Neuronal stem cell (in vitro differentiated cells): ENCODE measurements at regions not wholly inside any gene's neighbourhood (a gene's known extent, or its start where the extent isn't known, plus 50 kb on each side); places are given as distances from the start of the nearest gene placed in this dataset.

ENCODE experiments used
- DNase-seq: peaks from one replicate; pipeline ENCODE4 v3.0.0-alpha.2; 2013; ENCODE audit warnings: low spot score
- H2AFZ ChIP-seq: one replicate; pipeline ENCODE4 v1.6.1; 2013; ENCODE audit warnings: mild to moderate bottlenecking, low read length, inconsistent platforms
- H2AK5ac ChIP-seq: 2 replicates; pipeline ENCODE4 v1.6.1; 2013; ENCODE audit warnings: low read depth, mild to moderate bottlenecking, inconsistent platforms, low read length, moderate library complexity, mixed read lengths
- H2BK120ac ChIP-seq: 2 replicates; pipeline ENCODE4 v1.6.1; 2013; ENCODE audit warnings: low read depth, mild to moderate bottlenecking, inconsistent platforms, low read length, moderate library complexity, mixed read lengths
- H2BK12ac ChIP-seq: one replicate; pipeline ENCODE4 v1.6.1; 2013; ENCODE audit warnings: low read length, inconsistent platforms
- H2BK15ac ChIP-seq: 2 replicates; pipeline ENCODE4 v1.6.1; 2013; ENCODE audit warnings: mild to moderate bottlenecking, low read length, inconsistent platforms, mixed read lengths
- H2BK5ac ChIP-seq: one replicate; pipeline ENCODE4 v1.6.1; 2013; ENCODE audit warnings: inconsistent platforms, mild to moderate bottlenecking, low read length, moderate library complexity
- H3K14ac ChIP-seq: one replicate; pipeline ENCODE4 v1.6.1; 2013; ENCODE audit warnings: low read length, inconsistent platforms
- H3K18ac ChIP-seq: 2 replicates; pipeline ENCODE4 v1.6.1; 2013; ENCODE audit warnings: low read length, inconsistent platforms
- H3K23ac ChIP-seq: 2 replicates; pipeline ENCODE4 v1.6.1; 2013; ENCODE audit warnings: low read depth, mild to moderate bottlenecking, mixed read lengths, low read length, inconsistent platforms; ENCODE audit not compliant: poor library complexity
- H3K27ac ChIP-seq: replicated peaks from 3 replicates; pipeline ENCODE4 v1.5.1; 2013; ENCODE audit warnings: low read length, inconsistent platforms
- H3K27me3 ChIP-seq, 3 experiments: 2 replicates each; pipeline ENCODE4 v1.6.1; 2013; ENCODE audit warnings: low read length in 3 of 3, mild to moderate bottlenecking in 2 of 3, inconsistent platforms in 1 of 3, low read depth in 1 of 3, mixed read lengths in 1 of 3, moderate library complexity in 1 of 3; ENCODE audit not compliant: control insufficient read depth in 3 of 3, insufficient read depth in 3 of 3
- H3K36me3 ChIP-seq, 2 donors: replicated peaks in 1 of 2; 2 replicates each; pipeline ENCODE4 v1.6.1; 2013; ENCODE audit warnings: low read length in 2 of 2; ENCODE audit not compliant: control insufficient read depth in 2 of 2, insufficient read depth in 2 of 2
- H3K4ac ChIP-seq: 2 replicates; pipeline ENCODE4 v1.6.1; 2013; ENCODE audit warnings: inconsistent platforms, mild to moderate bottlenecking, low read length, moderate library complexity
- H3K4me1 ChIP-seq, 2 donors: 1 replicate in 1 of 2; 2 replicates in 1 of 2; pipeline ENCODE4 v1.6.1; 2013; ENCODE audit warnings: low read length in 2 of 2, low read depth in 1 of 2; ENCODE audit not compliant: control insufficient read depth in 2 of 2, insufficient read depth in 1 of 2
- H3K4me2 ChIP-seq: one replicate; pipeline ENCODE4 v1.6.1; 2013; ENCODE audit warnings: mild to moderate bottlenecking, low read length, inconsistent platforms; ENCODE audit not compliant: insufficient read depth, poor library complexity, severe bottlenecking
- H3K4me3 ChIP-seq, 2 donors: 2 replicates each; pipeline ENCODE4 v1.5.1; 2013; ENCODE audit warnings: low read length in 2 of 2, mild to moderate bottlenecking in 2 of 2, inconsistent platforms in 1 of 2, moderate library complexity in 1 of 2
- H3K79me1 ChIP-seq: one replicate; pipeline ENCODE4 v1.6.1; 2013; ENCODE audit warnings: low read depth, mild to moderate bottlenecking, inconsistent platforms, low read length, moderate library complexity
- H3K9ac ChIP-seq: one replicate; pipeline ENCODE4 v1.6.1; 2013; ENCODE audit warnings: mild to moderate bottlenecking, low read depth, low read length, inconsistent platforms; ENCODE audit not compliant: poor library complexity
- H3K9me3 ChIP-seq, 2 donors: replicated peaks in 1 of 2; 2 replicates each; pipeline versions ENCODE3 to v1.6.1; 2013; ENCODE audit warnings: low read length in 2 of 2, mild to moderate bottlenecking in 2 of 2, inconsistent platforms in 1 of 2, low read depth in 1 of 2, mixed read lengths in 1 of 2, moderate library complexity in 1 of 2; ENCODE audit not compliant: control insufficient read depth in 2 of 2, insufficient read depth in 1 of 2
- H4K8ac ChIP-seq: one replicate; pipeline ENCODE4 v1.6.1; 2013; ENCODE audit warnings: low read depth, mild to moderate bottlenecking, inconsistent platforms, low read length, moderate library complexity
- H4K91ac ChIP-seq: one replicate; pipeline ENCODE4 v1.6.1; 2013; ENCODE audit warnings: low read length, low read depth, mild to moderate bottlenecking, inconsistent platforms; ENCODE audit not compliant: poor library complexity
- WGBS, 2 donors: extraction: QIAGEN DNeasy Blood & Tissue Kit; methylation state at CpG; one replicate each; pipeline ENCODE4 v1.1.7; 2013; ENCODE audit warnings: missing lambda C conversion rate in 2 of 2, mixed read lengths in 1 of 2; ENCODE audit not compliant: insufficient read length in 2 of 2, insufficient replicate concordance in 1 of 2; ENCODE audit errors: extremely low coverage in 2 of 2; 5-methylcytosine and 5-hydroxymethylcytosine counted together

- H3K9me3 ChIP-seq, result no peaks in the 10 kb centered on the region
- H2AK5ac ChIP-seq, result no peak overlapping the region
- H2BK120ac ChIP-seq, result no peak overlapping the region
- H3K4me3 ChIP-seq, result no peak overlapping the region
- H3K14ac ChIP-seq, result no peak overlapping the region
- WGBS, 2 donors, result no CpG with 5 or more reads among the region's 4 CpGs
- no peak overlapping the region for H3K4me2 ChIP-seq
- H3K27ac ChIP-seq, result no peak overlapping the region
- H2AFZ ChIP-seq, result no peak overlapping the region
- H3K79me1 ChIP-seq, result no peaks in the 10 kb centered on the region
- no peak overlapping the region for H2BK15ac ChIP-seq
- H3K27me3 ChIP-seq, result no peaks in the 10 kb centered on the region
- no peak overlapping the region for H3K4ac ChIP-seq
- no peaks in the 10 kb centered on the region for H3K4me1 ChIP-seq
- no peaks in the 10 kb centered on the region for H3K36me3 ChIP-seq
- H4K8ac ChIP-seq, result no peak overlapping the region
- H3K9ac ChIP-seq, result no peak overlapping the region
- no peak overlapping the region for H2BK5ac ChIP-seq
- H4K91ac ChIP-seq, result no peak overlapping the region
- H3K23ac ChIP-seq, result no peak overlapping the region
- H3K18ac ChIP-seq, result no peak overlapping the region
- no peak overlapping the region for H2BK12ac ChIP-seq
- no peak for DNase-seq
Observed at GRCh38 chr5:57411982-57412381, 70.6 kb downstream of the ACTBL2 start.

GRCh38 chr5:57410374-57411320, 72.0 kb downstream of the ACTBL2 start:
- H3K27ac ChIP-seq, result no peak overlapping the region

GRCh38 chr5:57408714-57409113, 73.9 kb downstream of the ACTBL2 start:
- Histone ChIP-seq H3K4ac (no peak overlapping the region), H3K14ac (no peak overlapping the region), H2AFZ (no peak overlapping the region), H3K4me2 (no peak overlapping the region), H3K79me1 (no peaks in the 10 kb centered on the region), H3K9ac (no peak overlapping the region), H3K4me1 (no peaks in the 10 kb centered on the region), H3K27ac (no peak overlapping the region), H3K9me3 (no peaks in the 10 kb centered on the region), H3K18ac (no peak overlapping the region), H2BK15ac (no peak overlapping the region), H3K36me3 (no peaks in the 10 kb centered on the region), H2AK5ac (no peak overlapping the region), H4K91ac (no peak overlapping the region), H2BK120ac (no peak overlapping the region), H3K23ac (no peak overlapping the region), H2BK5ac (no peak overlapping the region), H2BK12ac (no peak overlapping the region), H3K27me3 (no peaks in the 10 kb centered on the region), H3K4me3 (no peak overlapping the region), H4K8ac (no peak overlapping the region)
- DNase-seq, result no peak
- no CpG with 5 or more reads among the region's 1 CpG for WGBS, 2 donors

More at GRCh38 chr5:57410374-57411320, 72.0 kb downstream of the ACTBL2 start:
- no peaks in the 10 kb centered on the region for H3K4me1 ChIP-seq
- no peak overlapping the region for H2BK120ac ChIP-seq
- no peak overlapping the region for H3K14ac ChIP-seq
- no peak overlapping the region for H2AFZ ChIP-seq
- no peak overlapping the region for H4K91ac ChIP-seq
- no peak overlapping the region for H3K18ac ChIP-seq
- no peak overlapping the region for H3K4me3 ChIP-seq
- no peaks in the 10 kb centered on the region for H3K9me3 ChIP-seq
- H3K9ac ChIP-seq, result no peak overlapping the region
- H3K4me2 ChIP-seq, result no peak overlapping the region
- no peak overlapping the region for H4K8ac ChIP-seq
- no peak overlapping the region for H2AK5ac ChIP-seq
- WGBS, 2 donors, result no CpG with 5 or more reads among the region's 3 CpGs
- no peak overlapping the region for H3K4ac ChIP-seq
- H3K23ac ChIP-seq, result no peak overlapping the region
- no peak overlapping the region for H2BK15ac ChIP-seq
- H3K27me3 ChIP-seq, result no peaks in the 10 kb centered on the region
- no peak overlapping the region for H2BK5ac ChIP-seq
- no peak for DNase-seq
- no peak overlapping the region for H2BK12ac ChIP-seq
- no peaks in the 10 kb centered on the region for H3K36me3 ChIP-seq
- H3K79me1 ChIP-seq, result no peaks in the 10 kb centered on the region

GRCh38 chr5:57408285-57408684, 74.3 kb downstream of the ACTBL2 start:
- no peak overlapping the region for H3K9ac ChIP-seq
- no peak overlapping the region for H2BK15ac ChIP-seq
- H2AK5ac ChIP-seq, result no peak overlapping the region
- H3K27me3 ChIP-seq, result no peaks in the 10 kb centered on the region
- WGBS, 2 donors, result no CpG with 5 or more reads among the region's 5 CpGs
- no peak overlapping the region for H3K14ac ChIP-seq
- no peak overlapping the region for H2AFZ ChIP-seq
- H3K23ac ChIP-seq, result no peak overlapping the region
- no peak overlapping the region for H2BK120ac ChIP-seq
- no peak overlapping the region for H3K27ac ChIP-seq
- no peak overlapping the region for H2BK12ac ChIP-seq
- H3K18ac ChIP-seq, result no peak overlapping the region
- no peak overlapping the region for H2BK5ac ChIP-seq
- H3K4ac ChIP-seq, result no peak overlapping the region
- no peak for DNase-seq
- H3K36me3 ChIP-seq, result no peaks in the 10 kb centered on the region
- no peaks in the 10 kb centered on the region for H3K4me1 ChIP-seq
- H3K9me3 ChIP-seq, result no peaks in the 10 kb centered on the region
- H3K4me2 ChIP-seq, result no peak overlapping the region
- H3K79me1 ChIP-seq, result no peaks in the 10 kb centered on the region
- H4K8ac ChIP-seq, result no peak overlapping the region
- no peak overlapping the region for H4K91ac ChIP-seq
- no peak overlapping the region for H3K4me3 ChIP-seq
